ENCODE measurements at regions not wholly inside any gene's neighbourhood (a gene's known extent, or its start where the extent isn't known, plus 50 kb on each side); places are given as distances from the start of the nearest gene placed in this dataset.

GRCh38 chr18:40402052-40402451 is 1553.0 kb upstream of the PIK3C3 start:
- TF ChIP-seq POLR2A (IDR thresholded peaks at IDR 0.05) (no peak), CTCF (IDR thresholded peaks at IDR 0.05) (no peak)
- intact Hi-C loops (cut with DNase I), result no loop called here
- WGBS (ENCODE audit: insufficient coverage, low coverage, low lambda C conversion rate, missing lambda C conversion rate), result 29% methylated on average over 1 of the region's 1 CpG

GRCh38 chr18:40388121-40388520 is 1566.9 kb upstream of the PIK3C3 start:
- WGBS (ENCODE audit: insufficient coverage, low coverage, low lambda C conversion rate, missing lambda C conversion rate), result 55% methylated on average over 2 of the region's 2 CpGs
- no peaks in the 10 kb centered on the region for H3K9me3 ChIP-seq

More at GRCh38 chr18:40402052-40402451, 1553.0 kb upstream of the PIK3C3 start:
- no peak overlapping the region for H3K4me3 ChIP-seq
- H3K36me3 ChIP-seq, result no peaks in the 10 kb centered on the region
- H3K9me3 ChIP-seq, result no peaks in the 10 kb centered on the region
- DNase-seq (no peak), ATAC-seq (no peak)
- no peak overlapping the region for H3K27ac ChIP-seq
- H3K4me1 ChIP-seq, result no peaks in the 10 kb centered on the region
- no peaks in the 10 kb centered on the region for H3K27me3 ChIP-seq

GRCh38 chr18:40387130-40387787 is 1567.8 kb upstream of the PIK3C3 start:
- 76% methylated on average over 3 of the region's 3 CpGs for WGBS (ENCODE audit: insufficient coverage, low coverage, low lambda C conversion rate, missing lambda C conversion rate)
- intact Hi-C loops (cut with DNase I), result no loop called here
- no peaks in the 10 kb centered on the region for H3K36me3 ChIP-seq
- DNase-seq (no peak), ATAC-seq (no peak)
- TF ChIP-seq POLR2A (IDR thresholded peaks at IDR 0.05) (no peak), CTCF (IDR thresholded peaks at IDR 0.05) (no peak)
- no peaks in the 10 kb centered on the region for H3K4me1 ChIP-seq
- H3K9me3 ChIP-seq, result no peaks in the 10 kb centered on the region
- no peak overlapping the region for H3K27ac ChIP-seq
- no peak overlapping the region for H3K4me3 ChIP-seq
- H3K27me3 ChIP-seq, result no peaks in the 10 kb centered on the region

More at GRCh38 chr18:40388121-40388520, 1566.9 kb upstream of the PIK3C3 start:
- H3K36me3 ChIP-seq, result no peaks in the 10 kb centered on the region
- intact Hi-C loops (cut with DNase I), result no loop called here
- no peaks in the 10 kb centered on the region for H3K27me3 ChIP-seq
- no peak for TF ChIP-seq CTCF (IDR thresholded peaks at IDR 0.05)
- no peak for TF ChIP-seq POLR2A (IDR thresholded peaks at IDR 0.05)
- H3K4me1 ChIP-seq, result no peaks in the 10 kb centered on the region
- ATAC-seq (no peak), DNase-seq (no peak)
- H3K4me3 ChIP-seq, result no peak overlapping the region
- no peak overlapping the region for H3K27ac ChIP-seq

GRCh38 chr18:40382197-40382596 is 1572.8 kb upstream of the PIK3C3 start:
- H3K4me1 ChIP-seq, result no peaks in the 10 kb centered on the region
- H3K9me3 ChIP-seq, result no peaks in the 10 kb centered on the region
- no peaks in the 10 kb centered on the region for H3K36me3 ChIP-seq
- DNase-seq (no peak), ATAC-seq (no peak)
- H3K4me3 ChIP-seq, result no peak overlapping the region
- H3K27ac ChIP-seq, result no peak overlapping the region
- 30% methylated on average over 2 of the region's 2 CpGs for WGBS (ENCODE audit: insufficient coverage, low coverage, low lambda C conversion rate, missing lambda C conversion rate)
- TF ChIP-seq CTCF (IDR thresholded peaks at IDR 0.05), result no peak
- TF ChIP-seq POLR2A (IDR thresholded peaks at IDR 0.05), result no peak
- intact Hi-C loops (cut with DNase I), result no loop called here
- no peaks in the 10 kb centered on the region for H3K27me3 ChIP-seq
